Activated T-cell treated with anti-CD3 and anti-CD28 coated beads for 48 hours (primary cell): ENCODE measurements at regions not wholly inside any gene's neighbourhood (a gene's known extent, or its start where the extent isn't known, plus 50 kb on each side); places are given as distances from the start of the nearest gene placed in this dataset.
"Not testable (repeated sequence)": the region's sequence is repeated elsewhere in the genome, so short reads cannot be mapped to it uniquely, and the experiment has no call there.

Experiments
- DNase-seq: peaks from one replicate; pipeline ENCODE4 v3.0.0-alpha.2; 2020; ENCODE audit warnings: low read depth

GRCh38 chr17:37859451-37859850, 64.8 kb upstream of the TBC1D3K start:
- no peak for DNase-seq

- not testable (repeated sequence) for DNase-seq
Observed at GRCh38 chr17:37858391-37858790, 65.8 kb upstream of the TBC1D3K start.

GRCh38 chr17:37856245-37856644, 68.0 kb upstream of the TBC1D3K start:
- DNase-seq = no peak

GRCh38 chr17:37849617-37849972, 74.6 kb upstream of the TBC1D3K start:
- no peak for DNase-seq

- no peak for DNase-seq
Observed at GRCh38 chr17:37848690-37849616, 75.3 kb upstream of the TBC1D3K start.

GRCh38 chr17:37847811-37848331, 76.3 kb upstream of the TBC1D3K start:
- no peak for DNase-seq

GRCh38 chr17:37847102-37847501, 77.1 kb upstream of the TBC1D3K start:
- no peak for DNase-seq

GRCh38 chr17:37844977-37845293, 79.3 kb upstream of the TBC1D3K start:
- DNase-seq = no peak

- peak; percentile 59 for DNase-seq
Observed at GRCh38 chr17:37844158-37844976, 79.8 kb upstream of the TBC1D3K start.

GRCh38 chr17:37842401-37842800, 81.8 kb upstream of the TBC1D3K start:
- DNase-seq = no peak

- no peak for DNase-seq
Observed at GRCh38 chr17:37841232-37841631, 83.0 kb upstream of the TBC1D3K start.

- DNase-seq = no peak
Observed at GRCh38 chr17:37840576-37840975, 83.6 kb upstream of the TBC1D3K start.

GRCh38 chr17:37839196-37839978, 84.8 kb upstream of the TBC1D3K start:
- no peak for DNase-seq

- no peak for DNase-seq
Observed at GRCh38 chr17:37838276-37838675, 85.9 kb upstream of the TBC1D3K start.

GRCh38 chr17:37836593-37836992, 87.6 kb upstream of the TBC1D3K start:
- DNase-seq = no peak

- no peak for DNase-seq
Observed at GRCh38 chr17:37834168-37834567, 89.3 kb upstream of the HNF1B start.

GRCh38 chr17:37833237-37833859, 88.5 kb upstream of the HNF1B start:
- no peak for DNase-seq

- no peak for DNase-seq
Observed at GRCh38 chr17:37831986-37832385, 87.1 kb upstream of the HNF1B start.

GRCh38 chr17:37831492-37831891, 86.6 kb upstream of the HNF1B start:
- DNase-seq = no peak

- DNase-seq = no peak
Observed at GRCh38 chr17:37830151-37830993, 85.5 kb upstream of the HNF1B start.

- no peak for DNase-seq
Observed at GRCh38 chr17:37829592-37830123, 84.8 kb upstream of the HNF1B start.
